ENCODE measurements at regions not wholly inside any gene's neighbourhood (a gene's known extent, or its start where the extent isn't known, plus 50 kb on each side); places are given as distances from the start of the nearest gene placed in this dataset.

DNA sequence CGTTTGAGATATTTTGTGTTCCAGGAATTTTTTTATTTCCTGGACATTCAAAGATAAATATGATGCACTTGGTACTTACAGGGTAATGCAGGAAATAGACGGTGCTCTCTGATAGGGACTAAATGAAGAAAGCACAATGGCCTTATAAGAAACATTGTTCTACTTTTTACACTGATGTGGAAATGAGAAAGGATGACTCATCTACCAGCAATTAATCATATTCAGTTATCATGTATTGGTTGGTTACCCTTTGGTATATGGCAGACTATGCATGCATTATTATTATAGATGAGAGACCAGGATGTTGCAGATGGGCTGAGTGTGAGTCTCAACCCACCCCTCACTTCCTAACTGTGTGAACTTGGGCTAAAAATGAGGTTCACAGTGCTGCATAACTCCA, 222.2 kb downstream of the FLRT2 start:
- in situ Hi-C loops (cut with MboI) = no loop called here
- no peak overlapping the region for H3K4me2 ChIP-seq (ENCODE audit: control insufficient read depth, insufficient read depth)
- SMC1A ChIA-PET (ENCODE audit: uncharacterized antibody, unreplicated experiment) = no interaction called here
- no peak overlapping the region for H3K4me3 ChIP-seq
- no peak overlapping the region for H3K9ac ChIP-seq (ENCODE audit: control insufficient read depth, insufficient read depth, low read length)
- no TSS peak for BruUV-seq (replicated peaks)
- FAIRE-seq = no peak
- RAD21 ChIA-PET (ENCODE audit: unreplicated experiment) = no interaction called here
- H2AFZ ChIP-seq (ENCODE audit: control insufficient read depth, low read depth, low read length) = no peak overlapping the region
- no peak for TF ChIP-seq RCOR1 (conservative IDR thresholded peaks at IDR 0.05; ENCODE audit: low read depth, low read length)
- no peak for TF ChIP-seq EED (IDR thresholded peaks at IDR 0.05; ENCODE audit: low read depth)
- TF ChIP-seq CBFB (IDR thresholded peaks at IDR 0.05; ENCODE audit: low read depth) = no peak
- TF ChIP-seq SREBF1 (IDR thresholded peaks at IDR 0.05; ENCODE audit: low read length) = no peak
- TF ChIP-seq NR2C1 (IDR thresholded peaks at IDR 0.05) = no peak
- TF ChIP-seq, protein P1, sequence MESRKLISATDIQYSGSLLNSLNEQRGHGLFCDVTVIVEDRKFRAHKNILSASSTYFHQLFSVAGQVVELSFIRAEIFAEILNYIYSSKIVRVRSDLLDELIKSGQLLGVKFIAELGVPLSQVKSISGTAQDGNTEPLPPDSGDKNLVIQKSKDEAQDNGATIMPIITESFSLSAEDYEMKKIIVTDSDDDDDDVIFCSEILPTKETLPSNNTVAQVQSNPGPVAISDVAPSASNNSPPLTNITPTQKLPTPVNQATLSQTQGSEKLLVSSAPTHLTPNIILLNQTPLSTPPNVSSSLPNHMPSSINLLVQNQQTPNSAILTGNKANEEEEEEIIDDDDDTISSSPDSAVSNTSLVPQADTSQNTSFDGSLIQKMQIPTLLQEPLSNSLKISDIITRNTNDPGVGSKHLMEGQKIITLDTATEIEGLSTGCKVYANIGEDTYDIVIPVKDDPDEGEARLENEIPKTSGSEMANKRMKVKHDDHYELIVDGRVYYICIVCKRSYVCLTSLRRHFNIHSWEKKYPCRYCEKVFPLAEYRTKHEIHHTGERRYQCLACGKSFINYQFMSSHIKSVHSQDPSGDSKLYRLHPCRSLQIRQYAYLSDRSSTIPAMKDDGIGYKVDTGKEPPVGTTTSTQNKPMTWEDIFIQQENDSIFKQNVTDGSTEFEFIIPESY (IDR thresholded peaks at IDR 0.05) = no peak
- no peak for TF ChIP-seq CHD1 (IDR thresholded peaks at IDR 0.05; ENCODE audit: low read depth, low read length)
- no peak for TF ChIP-seq NFXL1 (IDR thresholded peaks at IDR 0.05; ENCODE audit: borderline replicate concordance)
- TF ChIP-seq SIN3A (IDR thresholded peaks at IDR 0.05; ENCODE audit: low read depth, low read length) = no peak
- TF ChIP-seq, protein P2, sequence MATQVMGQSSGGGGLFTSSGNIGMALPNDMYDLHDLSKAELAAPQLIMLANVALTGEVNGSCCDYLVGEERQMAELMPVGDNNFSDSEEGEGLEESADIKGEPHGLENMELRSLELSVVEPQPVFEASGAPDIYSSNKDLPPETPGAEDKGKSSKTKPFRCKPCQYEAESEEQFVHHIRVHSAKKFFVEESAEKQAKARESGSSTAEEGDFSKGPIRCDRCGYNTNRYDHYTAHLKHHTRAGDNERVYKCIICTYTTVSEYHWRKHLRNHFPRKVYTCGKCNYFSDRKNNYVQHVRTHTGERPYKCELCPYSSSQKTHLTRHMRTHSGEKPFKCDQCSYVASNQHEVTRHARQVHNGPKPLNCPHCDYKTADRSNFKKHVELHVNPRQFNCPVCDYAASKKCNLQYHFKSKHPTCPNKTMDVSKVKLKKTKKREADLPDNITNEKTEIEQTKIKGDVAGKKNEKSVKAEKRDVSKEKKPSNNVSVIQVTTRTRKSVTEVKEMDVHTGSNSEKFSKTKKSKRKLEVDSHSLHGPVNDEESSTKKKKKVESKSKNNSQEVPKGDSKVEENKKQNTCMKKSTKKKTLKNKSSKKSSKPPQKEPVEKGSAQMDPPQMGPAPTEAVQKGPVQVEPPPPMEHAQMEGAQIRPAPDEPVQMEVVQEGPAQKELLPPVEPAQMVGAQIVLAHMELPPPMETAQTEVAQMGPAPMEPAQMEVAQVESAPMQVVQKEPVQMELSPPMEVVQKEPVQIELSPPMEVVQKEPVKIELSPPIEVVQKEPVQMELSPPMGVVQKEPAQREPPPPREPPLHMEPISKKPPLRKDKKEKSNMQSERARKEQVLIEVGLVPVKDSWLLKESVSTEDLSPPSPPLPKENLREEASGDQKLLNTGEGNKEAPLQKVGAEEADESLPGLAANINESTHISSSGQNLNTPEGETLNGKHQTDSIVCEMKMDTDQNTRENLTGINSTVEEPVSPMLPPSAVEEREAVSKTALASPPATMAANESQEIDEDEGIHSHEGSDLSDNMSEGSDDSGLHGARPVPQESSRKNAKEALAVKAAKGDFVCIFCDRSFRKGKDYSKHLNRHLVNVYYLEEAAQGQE (IDR thresholded peaks at IDR 0.05; ENCODE audit: low read depth, low read length) = no peak
- TF ChIP-seq FOS (IDR thresholded peaks at IDR 0.05; ENCODE audit: borderline replicate concordance, extremely low read depth, insufficient read length) = no peak
- TF ChIP-seq, protein P3, sequence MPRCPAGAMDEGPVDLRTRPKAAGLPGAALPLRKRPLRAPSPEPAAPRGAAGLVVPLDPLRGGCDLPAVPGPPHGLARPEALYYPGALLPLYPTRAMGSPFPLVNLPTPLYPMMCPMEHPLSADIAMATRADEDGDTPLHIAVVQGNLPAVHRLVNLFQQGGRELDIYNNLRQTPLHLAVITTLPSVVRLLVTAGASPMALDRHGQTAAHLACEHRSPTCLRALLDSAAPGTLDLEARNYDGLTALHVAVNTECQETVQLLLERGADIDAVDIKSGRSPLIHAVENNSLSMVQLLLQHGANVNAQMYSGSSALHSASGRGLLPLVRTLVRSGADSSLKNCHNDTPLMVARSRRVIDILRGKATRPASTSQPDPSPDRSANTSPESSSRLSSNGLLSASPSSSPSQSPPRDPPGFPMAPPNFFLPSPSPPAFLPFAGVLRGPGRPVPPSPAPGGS (IDR thresholded peaks at IDR 0.05; ENCODE audit: borderline replicate concordance, insufficient read depth, low read depth, low read length, poor library complexity, severe bottlenecking) = no peak
- no peak for TF ChIP-seq HDAC2 (IDR thresholded peaks at IDR 0.05)
- H3K27ac ChIP-seq (ENCODE audit: control insufficient read depth, insufficient read depth) = no peak overlapping the region
- H3K36me3 ChIP-seq (ENCODE audit: control insufficient read depth in 2 of 2, insufficient read depth in 2 of 2, low read length in 1 of 2) = no peaks in the 10 kb centered on the region
- CTCF ChIA-PET = no interaction called here
- no peaks in the 10 kb centered on the region for H4K20me1 ChIP-seq (ENCODE audit: control insufficient read depth, insufficient read depth)
- ATAC-seq = no peak
- H3K4me1 ChIP-seq (ENCODE audit: control insufficient read depth, insufficient read depth, low read length) = no peaks in the 10 kb centered on the region
- DNase-seq (ENCODE audit: low read depth, low spot score) = no peak
- H3K79me2 ChIP-seq (ENCODE audit: control insufficient read depth, insufficient read depth, low read length) = no peaks in the 10 kb centered on the region
- POLR2A ChIA-PET = no interaction called here
- no peaks in the 10 kb centered on the region for H3K9me3 ChIP-seq (replicated peaks; ENCODE audit: control insufficient read depth, insufficient read depth, low read length)
- intact Hi-C loops (cut with micrococcal nuclease; ENCODE audit: unreplicated experiment) = no loop called here
- 29% methylated on average over 2 of the region's 2 CpGs for WGBS (ENCODE audit: insufficient coverage, insufficient replicate concordance, low lambda C conversion rate, missing lambda C conversion rate)
- no peaks in the 10 kb centered on the region for H3K27me3 ChIP-seq (replicated peaks in 1 of 2; ENCODE audit: control insufficient read depth in 2 of 2, insufficient read depth in 2 of 2, low read length in 1 of 2)
